ENCODE measurements at regions not wholly inside any gene's neighbourhood (a gene's known extent, or its start where the extent isn't known, plus 50 kb on each side); places are given as distances from the start of the nearest gene placed in this dataset.

- TF ChIP-seq SNAI2 (CRISPR knock-in tag; IDR thresholded peaks at IDR 0.05), result no peak
- no peak for TF ChIP-seq GLIS3 (CRISPR knock-in tag; IDR thresholded peaks at IDR 0.05)
- TF ChIP-seq BACH2 (CRISPR knock-in tag; IDR thresholded peaks at IDR 0.05; ENCODE audit: borderline replicate concordance), result no peak
- TF ChIP-seq, protein P1, sequence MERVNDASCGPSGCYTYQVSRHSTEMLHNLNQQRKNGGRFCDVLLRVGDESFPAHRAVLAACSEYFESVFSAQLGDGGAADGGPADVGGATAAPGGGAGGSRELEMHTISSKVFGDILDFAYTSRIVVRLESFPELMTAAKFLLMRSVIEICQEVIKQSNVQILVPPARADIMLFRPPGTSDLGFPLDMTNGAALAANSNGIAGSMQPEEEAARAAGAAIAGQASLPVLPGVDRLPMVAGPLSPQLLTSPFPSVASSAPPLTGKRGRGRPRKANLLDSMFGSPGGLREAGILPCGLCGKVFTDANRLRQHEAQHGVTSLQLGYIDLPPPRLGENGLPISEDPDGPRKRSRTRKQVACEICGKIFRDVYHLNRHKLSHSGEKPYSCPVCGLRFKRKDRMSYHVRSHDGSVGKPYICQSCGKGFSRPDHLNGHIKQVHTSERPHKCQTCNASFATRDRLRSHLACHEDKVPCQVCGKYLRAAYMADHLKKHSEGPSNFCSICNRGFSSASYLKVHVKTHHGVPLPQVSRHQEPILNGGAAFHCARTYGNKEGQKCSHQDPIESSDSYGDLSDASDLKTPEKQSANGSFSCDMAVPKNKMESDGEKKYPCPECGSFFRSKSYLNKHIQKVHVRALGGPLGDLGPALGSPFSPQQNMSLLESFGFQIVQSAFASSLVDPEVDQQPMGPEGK (CRISPR knock-in tag; IDR thresholded peaks at IDR 0.05; ENCODE audit: borderline replicate concordance), result no peak
- TF ChIP-seq CREB5 (CRISPR knock-in tag; IDR thresholded peaks at IDR 0.05; ENCODE audit: low read depth), result no peak
- no peak for TF ChIP-seq CSDC2 (CRISPR knock-in tag; IDR thresholded peaks at IDR 0.05)
- TF ChIP-seq ESRRG (CRISPR knock-in tag; IDR thresholded peaks at IDR 0.05), result no peak
- TF ChIP-seq, protein P2, sequence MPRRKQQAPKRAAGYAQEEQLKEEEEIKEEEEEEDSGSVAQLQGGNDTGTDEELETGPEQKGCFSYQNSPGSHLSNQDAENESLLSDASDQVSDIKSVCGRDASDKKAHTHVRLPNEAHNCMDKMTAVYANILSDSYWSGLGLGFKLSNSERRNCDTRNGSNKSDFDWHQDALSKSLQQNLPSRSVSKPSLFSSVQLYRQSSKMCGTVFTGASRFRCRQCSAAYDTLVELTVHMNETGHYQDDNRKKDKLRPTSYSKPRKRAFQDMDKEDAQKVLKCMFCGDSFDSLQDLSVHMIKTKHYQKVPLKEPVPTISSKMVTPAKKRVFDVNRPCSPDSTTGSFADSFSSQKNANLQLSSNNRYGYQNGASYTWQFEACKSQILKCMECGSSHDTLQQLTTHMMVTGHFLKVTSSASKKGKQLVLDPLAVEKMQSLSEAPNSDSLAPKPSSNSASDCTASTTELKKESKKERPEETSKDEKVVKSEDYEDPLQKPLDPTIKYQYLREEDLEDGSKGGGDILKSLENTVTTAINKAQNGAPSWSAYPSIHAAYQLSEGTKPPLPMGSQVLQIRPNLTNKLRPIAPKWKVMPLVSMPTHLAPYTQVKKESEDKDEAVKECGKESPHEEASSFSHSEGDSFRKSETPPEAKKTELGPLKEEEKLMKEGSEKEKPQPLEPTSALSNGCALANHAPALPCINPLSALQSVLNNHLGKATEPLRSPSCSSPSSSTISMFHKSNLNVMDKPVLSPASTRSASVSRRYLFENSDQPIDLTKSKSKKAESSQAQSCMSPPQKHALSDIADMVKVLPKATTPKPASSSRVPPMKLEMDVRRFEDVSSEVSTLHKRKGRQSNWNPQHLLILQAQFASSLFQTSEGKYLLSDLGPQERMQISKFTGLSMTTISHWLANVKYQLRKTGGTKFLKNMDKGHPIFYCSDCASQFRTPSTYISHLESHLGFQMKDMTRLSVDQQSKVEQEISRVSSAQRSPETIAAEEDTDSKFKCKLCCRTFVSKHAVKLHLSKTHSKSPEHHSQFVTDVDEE (CRISPR knock-in tag; IDR thresholded peaks at IDR 0.05), result no peak
- TF ChIP-seq ZNF565 (CRISPR knock-in tag; conservative IDR thresholded peaks at IDR 0.05; ENCODE audit: low read depth), result no peak
- no peak for TF ChIP-seq ZFP30 (CRISPR knock-in tag; IDR thresholded peaks at IDR 0.05)
- TF ChIP-seq TOX (CRISPR knock-in tag; IDR thresholded peaks at IDR 0.05; ENCODE audit: borderline replicate concordance), result no peak
- no peak for TF ChIP-seq ZNF70 (CRISPR knock-in tag; IDR thresholded peaks at IDR 0.05)
- TF ChIP-seq CSRNP3 (CRISPR knock-in tag; IDR thresholded peaks at IDR 0.05), result no peak
- TF ChIP-seq ZFP3 (CRISPR knock-in tag; IDR thresholded peaks at IDR 0.05), result no peak
These were observed 91.7 kb upstream of the MMADHC start for GRCh38 chr2:149679286-149679685.

Measured in SK-N-SH treated with all-trans-retinoic acid at 6 μM for 48 hours (cell line).